ENCODE measurements at regions not wholly inside any gene's neighbourhood (a gene's known extent, or its start where the extent isn't known, plus 50 kb on each side); places are given as distances from the start of the nearest gene placed in this dataset.

DNA sequence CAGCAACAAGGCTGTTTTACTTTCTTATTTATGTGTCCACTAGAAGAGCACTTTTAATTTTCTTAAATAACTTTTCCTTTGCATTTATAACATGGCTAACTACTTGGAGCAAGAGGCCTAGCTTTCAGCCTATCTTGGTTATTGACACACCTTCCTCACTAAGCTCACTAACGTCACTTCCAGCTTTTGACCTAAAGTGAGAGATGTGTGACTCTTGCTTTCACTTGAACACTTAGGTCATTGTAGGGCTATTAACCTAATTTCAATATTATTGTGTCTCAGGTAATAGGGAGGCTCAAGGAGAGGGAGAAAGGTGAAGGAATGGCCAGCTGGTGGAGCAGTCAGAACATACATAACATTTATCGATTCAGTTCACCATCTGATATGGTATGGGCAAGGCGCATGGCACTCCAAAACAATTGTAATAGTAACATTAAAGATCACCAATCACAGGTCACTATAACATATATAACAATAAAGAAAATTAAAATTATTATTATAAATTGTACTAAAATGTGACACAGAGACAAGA lies 95.0 kb upstream of the FAM20C start:
- FAIRE-seq (no peak), DNase-seq (ENCODE audit: low read depth in 1 of 2, low spot score in 2 of 2) (no peak)
- Histone ChIP-seq H3K4ac (replicated peaks; ENCODE audit: insufficient read length, low read depth, low read length) (peak overlapping the region; percentile 10), H3K9me3 (ENCODE audit: insufficient read depth in 2 of 2, low read depth in 1 of 2, low read length in 1 of 2) (peaks cover 0 to 3% of the 10 kb centered on the region in 2 experiments; a peak in 1 of 4 replicates), H3K4me3 (ENCODE audit: extremely low read depth in 1 of 4, insufficient read depth in 2 of 4, low read depth in 3 of 4, low read length in 4 of 4) (peak overlapping the region in 1 of 4 experiments; percentile 26; a peak in 1 of 8 replicates), H2BK5ac (ENCODE audit: low read depth, low read length) (peak overlapping the region; percentile 90; the same call in 1 of the 2 replicates), H3K27ac (ENCODE audit: low read depth, low read length) (peak overlapping the region; percentile 56; the same call in 1 of the 2 replicates), H3K14ac (ENCODE audit: insufficient read length) (no peak overlapping the region), H3K79me1 (ENCODE audit: low read depth, low read length) (peaks cover 4% of the 10 kb centered on the region; the same call in 1 of the 2 replicates), H3K4me1 (replicated peaks in 1 of 4; ENCODE audit: control insufficient read depth in 3 of 4, insufficient read depth in 4 of 4, low read length in 3 of 4) (peaks cover 13 to 28% (median 20%) of the 10 kb centered on the region in 4 experiments), H2BK15ac (ENCODE audit: low read length) (no peak overlapping the region), H3K4me2 (ENCODE audit: insufficient read depth in 1 of 2, low read depth in 2 of 2, low read length in 2 of 2) (peak overlapping the region; percentile 59 to 64), H3K23me2 (ENCODE audit: low read depth, low read length) (0 out of 2 replicates have a peak, but pooled peaks cover 3% of the 10 kb centered on the region), H4K91ac (replicated peaks; ENCODE audit: insufficient read length, low read length) (peak overlapping the region; percentile 81), H4K5ac (ENCODE audit: insufficient read length, low read depth, low read length) (peak overlapping the region; percentile 97), H3K27me3 (replicated peaks in 1 of 4; ENCODE audit: control insufficient read depth in 3 of 4, extremely low read depth in 1 of 4, insufficient read depth in 3 of 4, low read length in 3 of 4) (no peaks in the 10 kb centered on the region; a peak in 1 of 7 replicates), H2AK5ac (ENCODE audit: low read depth, low read length) (peak overlapping the region; percentile 46; the same call in 1 of the 2 replicates), H3K56ac (replicated peaks; ENCODE audit: insufficient read length, low read depth, low read length) (peak overlapping the region; percentile 77), H3K79me2 (ENCODE audit: control insufficient read depth in 1 of 2, insufficient read depth in 2 of 2, low read length in 2 of 2) (peaks cover 0 to 14% of the 10 kb centered on the region in 2 experiments; a peak in 2 of 4 replicates), H2BK120ac (replicated peaks; ENCODE audit: low read depth, low read length) (peak overlapping the region; percentile 80), H2BK12ac (ENCODE audit: low read depth, low read length) (peak overlapping the region; percentile 46), H3K18ac (ENCODE audit: extremely low read depth, low read length) (peak overlapping the region; percentile 3; the same call in 1 of the 2 replicates), H3K23ac (ENCODE audit: insufficient read length) (no peak overlapping the region), H4K8ac (ENCODE audit: extremely low read depth, insufficient read depth, low read length) (no peak overlapping the region), H4K20me1 (replicated peaks in 1 of 2; ENCODE audit: control insufficient read depth in 1 of 2, insufficient read depth in 2 of 2, low read length in 2 of 2) (no peaks in the 10 kb centered on the region), H3K9ac (replicated peaks in 1 of 4; ENCODE audit: extremely low read depth in 1 of 4, low read depth in 3 of 4, low read length in 3 of 4) (no peak overlapping the region; a peak in 1 of 7 replicates), H3K36me3 (ENCODE audit: control insufficient read depth in 2 of 4, insufficient read depth in 4 of 4, low read length in 3 of 4) (no peaks in the 10 kb centered on the region; a peak in 1 of 8 replicates), H2BK20ac (ENCODE audit: low read length) (peak overlapping the region; percentile 100), H2AFZ (ENCODE audit: low read length) (no peak overlapping the region)
- CTCF ChIA-PET (ENCODE audit: partially characterized antibody) = interaction anchor here (0.6 to 1.5 kb wide), 8 partner anchors 9 to 42 kb away, joined by 3 to 6 read pairs (median 4); no protein-coding TSS in a partner anchor
- POLR2A ChIA-PET (ENCODE audit: partially characterized antibody) = interaction anchor here (0.9 to 2.5 kb wide), 9 partner anchors 10 to 59 kb away, joined by 3 to 16 read pairs (median 5); no protein-coding TSS in a partner anchor
- 45% methylated on average over 3 of the region's 3 CpGs; no CpG with 5 or more reads in 1 of the 2 experiments for WGBS, 2 experiments (ENCODE audit: extremely low coverage in 1 of 2, insufficient coverage in 1 of 2, insufficient read length in 1 of 2, insufficient replicate concordance in 2 of 2, low coverage in 1 of 2, low lambda C conversion rate in 2 of 2, missing lambda C conversion rate in 1 of 2)
- TF ChIP-seq KDM4A (IDR thresholded peaks at IDR 0.05; ENCODE audit: low read depth, low read length, severe bottlenecking) (no peak), HDAC6 (IDR thresholded peaks at IDR 0.05; ENCODE audit: low read depth, low read length) (no peak), RAD21 (IDR thresholded peaks at IDR 0.05 in 1 of 2, conservative IDR thresholded peaks at IDR 0.05 in 1 of 2; ENCODE audit: low read depth in 2 of 2, low read length in 2 of 2) (peak; percentile 21; a peak in 3 of 4 replicates)
- TF ChIP-seq, protein P1, sequence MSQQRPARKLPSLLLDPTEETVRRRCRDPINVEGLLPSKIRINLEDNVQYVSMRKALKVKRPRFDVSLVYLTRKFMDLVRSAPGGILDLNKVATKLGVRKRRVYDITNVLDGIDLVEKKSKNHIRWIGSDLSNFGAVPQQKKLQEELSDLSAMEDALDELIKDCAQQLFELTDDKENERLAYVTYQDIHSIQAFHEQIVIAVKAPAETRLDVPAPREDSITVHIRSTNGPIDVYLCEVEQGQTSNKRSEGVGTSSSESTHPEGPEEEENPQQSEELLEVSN (IDR thresholded peaks at IDR 0.05) = no peak

Data from H1 (cell line).